HG03432 (cell line): ENCODE measurements at regions not wholly inside any gene's neighbourhood (a gene's known extent, or its start where the extent isn't known, plus 50 kb on each side); places are given as distances from the start of the nearest gene placed in this dataset.
"Not testable (repeated sequence)": the region's sequence is repeated elsewhere in the genome, so short reads cannot be mapped to it uniquely, and the experiment has no call there.

Source experiments
- ATAC-seq: cut with Tn5 transposase; IDR thresholded peaks from one replicate; pipeline ENCODE4 v1.9.1; 2021; ENCODE audit warnings: mild to moderate bottlenecking, moderate library complexity; ENCODE audit not compliant: unreplicated experiment

DNA sequence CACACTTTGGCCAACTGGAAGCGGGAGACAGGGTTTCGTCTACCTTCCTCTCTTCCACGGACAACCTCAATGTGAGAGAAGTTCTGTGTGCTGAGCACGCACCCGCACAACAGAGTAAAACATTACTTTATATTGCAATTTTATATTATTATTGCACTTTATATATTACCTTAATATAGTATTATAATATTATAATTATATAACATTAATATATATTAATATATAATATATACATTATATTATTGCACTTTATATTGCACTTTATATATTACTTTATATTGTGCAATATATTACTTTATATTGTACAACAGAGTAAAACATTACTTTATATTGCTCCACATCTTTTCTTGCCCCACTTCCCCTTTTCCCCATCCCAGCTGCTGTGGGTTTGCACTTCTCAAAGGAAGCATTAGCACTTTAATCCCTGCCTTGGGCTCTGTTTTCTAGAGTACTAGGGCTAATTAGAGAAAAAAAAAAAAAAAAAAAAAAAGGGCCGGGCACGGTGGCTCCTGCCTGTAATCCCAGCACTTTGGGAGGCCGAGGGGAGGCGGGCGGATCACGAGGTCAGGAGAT is 76.4 kb upstream of the SLC4A7 start:
- no peak for ATAC-seq

DNA sequence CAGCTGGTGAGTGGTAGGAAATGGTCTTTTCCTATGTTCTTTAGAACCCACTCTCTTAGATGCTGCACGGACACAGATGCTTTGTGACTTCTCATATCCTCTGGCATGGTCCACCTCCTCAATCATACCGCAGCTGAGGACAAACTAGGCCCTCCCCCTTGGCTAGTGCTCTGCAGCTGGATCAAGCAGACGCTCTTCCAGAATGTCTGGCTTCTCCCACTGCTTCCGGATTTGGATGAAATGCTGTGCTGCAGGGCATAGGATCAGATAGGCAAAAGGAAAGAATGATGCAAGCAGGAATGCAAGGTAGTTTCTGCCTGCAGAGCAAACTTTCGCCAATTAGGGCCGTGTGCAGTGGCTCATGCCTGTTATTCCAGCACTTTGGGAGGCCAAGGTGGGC is 75.7 kb upstream of the SLC4A7 start:
- no peak for ATAC-seq

DNA sequence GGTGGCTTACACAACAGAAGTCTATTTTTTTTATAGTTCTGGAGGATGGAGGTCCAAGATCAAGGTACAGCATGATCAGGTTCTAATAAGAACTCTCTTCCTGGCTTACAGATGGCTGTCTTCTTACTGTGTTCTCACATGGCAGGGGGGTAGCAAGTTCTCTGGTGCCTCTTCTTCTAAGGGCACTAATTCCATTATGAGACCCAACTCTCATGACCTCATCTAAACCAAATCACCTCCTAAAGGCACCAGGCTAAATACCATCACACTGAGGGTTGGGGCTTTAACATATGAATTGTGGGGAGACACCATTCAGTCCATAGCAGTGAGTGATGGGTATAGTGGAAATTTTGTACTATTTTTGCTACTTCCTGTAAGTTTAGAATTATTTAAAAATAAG is 75.2 kb upstream of the SLC4A7 start:
- ATAC-seq = no peak

DNA sequence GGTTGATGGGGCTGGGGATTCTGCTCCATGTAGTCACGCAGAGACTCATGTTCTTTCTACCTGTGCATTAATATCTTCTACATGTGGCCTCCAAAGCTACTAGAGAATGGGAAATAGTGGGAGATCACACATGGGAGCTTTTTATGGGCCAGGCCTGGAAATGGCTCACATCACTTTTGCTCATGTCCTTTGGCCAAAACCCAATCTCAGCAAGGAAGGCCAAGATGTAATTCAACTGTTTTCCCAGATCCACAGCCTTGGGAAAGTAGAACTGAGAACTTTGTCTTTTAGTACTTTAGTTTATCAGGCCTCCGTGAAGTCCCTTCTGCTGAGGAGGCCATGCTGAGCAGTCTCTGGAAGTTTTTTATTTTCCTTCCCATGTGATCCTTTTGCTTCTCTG is 73.2 kb upstream of the SLC4A7 start:
- no peak for ATAC-seq

DNA sequence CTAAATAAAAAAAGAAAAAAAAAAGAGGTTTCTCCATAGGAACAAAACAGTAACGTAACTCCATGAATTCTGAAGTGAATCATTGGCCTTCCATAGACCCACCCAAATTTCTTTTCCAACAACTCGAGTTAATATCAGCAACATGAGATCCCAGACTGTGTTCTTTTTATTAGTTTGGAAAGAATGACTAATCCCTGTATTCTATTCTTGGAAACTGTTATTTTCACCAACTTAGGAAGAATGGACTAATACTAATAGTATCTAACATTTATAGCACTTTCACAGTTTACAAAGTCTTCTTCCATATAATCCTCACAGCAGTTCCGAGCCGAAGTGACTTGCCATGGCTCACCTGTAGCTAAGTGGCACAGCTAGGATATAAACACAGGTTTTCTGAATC is 72.7 kb upstream of the SLC4A7 start:
- no peak for ATAC-seq

DNA sequence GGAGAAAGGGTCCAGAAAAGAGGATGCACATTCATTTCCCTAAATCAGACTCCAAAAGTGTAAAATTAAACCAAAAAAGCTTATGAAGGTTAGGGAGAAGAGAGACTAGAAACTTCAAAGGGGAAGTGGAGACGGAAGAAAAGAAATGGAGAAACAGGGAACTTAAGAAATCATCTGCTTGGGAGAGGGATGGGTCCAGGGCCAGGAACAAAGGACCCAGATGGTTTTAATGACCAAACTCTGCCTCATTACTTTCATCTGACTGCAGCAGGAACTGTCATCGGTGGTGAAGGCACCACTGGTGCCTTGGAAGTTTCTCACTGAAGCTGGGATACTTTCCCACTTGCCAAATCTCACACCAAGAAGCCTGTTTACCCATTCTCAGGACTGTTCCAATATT is 70.5 kb upstream of the SLC4A7 start:
- no peak for ATAC-seq

DNA sequence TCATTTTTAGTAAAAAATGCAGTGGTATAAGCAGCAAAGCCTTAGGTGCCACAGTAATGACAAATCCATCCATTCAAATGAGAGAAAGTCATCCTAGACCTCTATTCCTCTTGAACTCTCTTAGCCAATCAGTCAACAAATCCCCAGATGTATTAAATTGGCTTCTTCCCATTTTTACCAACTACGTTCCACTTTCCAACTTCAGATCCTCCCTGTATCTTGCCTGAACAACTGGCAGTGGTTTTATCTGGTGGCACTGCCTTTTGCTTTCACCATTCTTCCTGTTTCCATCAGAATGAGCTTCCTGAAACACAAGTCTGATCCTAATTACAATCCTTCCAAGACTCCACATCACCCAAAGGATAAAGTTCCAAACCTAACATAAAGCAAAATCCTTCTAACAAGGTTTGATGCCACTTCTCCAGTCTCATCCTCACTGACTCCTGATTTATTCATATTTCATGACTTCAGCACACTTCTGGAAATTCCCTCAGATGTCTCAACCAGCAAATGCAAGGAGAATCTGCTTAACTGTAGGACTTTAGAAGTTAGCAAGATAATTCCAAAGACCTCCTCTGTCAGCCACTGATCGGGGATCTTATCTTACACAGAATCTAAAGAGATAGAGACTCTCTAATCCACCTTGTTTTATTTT is 69.8 kb upstream of the SLC4A7 start:
- no peak for ATAC-seq

DNA sequence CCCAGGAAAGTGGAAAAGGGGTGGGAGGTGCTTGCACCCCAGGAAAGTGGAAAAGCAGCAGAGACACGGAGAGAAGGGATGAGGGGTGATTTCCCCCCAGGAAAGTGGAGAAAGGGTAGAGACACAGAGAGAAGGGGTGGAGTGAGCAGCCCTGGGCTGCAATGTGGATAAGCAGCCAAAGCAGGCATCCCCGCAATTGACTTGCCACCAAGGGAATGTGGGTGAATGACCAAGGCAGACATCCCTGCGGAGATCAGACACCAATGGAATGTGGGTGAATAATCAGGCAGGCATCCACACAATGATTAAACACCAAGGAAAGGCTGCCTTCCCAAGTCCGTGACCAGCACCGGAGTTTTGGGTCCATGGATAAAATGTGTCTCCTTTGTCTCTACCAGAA is 68.5 kb upstream of the SLC4A7 start:
- not testable (repeated sequence) for ATAC-seq

DNA sequence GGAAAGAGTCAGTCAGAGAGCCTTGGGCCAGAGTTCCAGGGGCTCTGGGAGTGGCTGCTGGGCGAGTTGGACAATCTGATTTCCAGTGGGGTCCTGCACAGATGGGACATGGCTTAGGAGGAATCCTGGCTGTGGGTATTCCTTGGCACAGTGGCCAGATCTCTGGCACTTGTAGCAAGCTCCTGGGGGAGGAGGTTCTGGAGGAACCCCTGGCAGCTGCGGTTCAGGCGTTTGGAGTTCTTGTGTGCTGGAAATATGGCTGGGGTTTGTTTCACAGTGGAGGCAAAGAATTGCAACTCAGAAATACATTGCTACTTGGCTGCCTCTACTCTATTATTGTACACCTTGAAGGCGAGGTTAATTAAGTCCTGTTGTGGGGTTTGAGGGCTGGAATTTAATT is 67.2 kb upstream of the SLC4A7 start:
- ATAC-seq = not testable (repeated sequence)

DNA sequence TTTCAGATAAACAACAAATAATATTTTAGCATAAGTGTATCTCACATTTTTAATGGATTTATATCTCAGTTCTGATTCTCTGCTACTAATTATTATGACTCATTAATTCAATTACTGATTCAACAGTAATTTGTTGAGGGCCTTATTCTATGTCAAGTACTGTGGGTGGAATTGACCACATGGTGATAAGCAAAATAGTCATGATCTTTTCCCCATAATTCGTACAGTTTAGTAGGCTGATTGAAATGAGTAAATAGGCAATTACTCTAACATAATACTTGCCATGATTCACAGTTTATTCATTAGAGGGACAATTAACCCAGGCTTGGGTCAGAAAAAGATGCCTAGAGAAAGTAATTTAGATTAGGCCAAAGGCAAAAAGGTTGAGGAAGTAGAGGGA is 60.9 kb upstream of the SLC4A7 start:
- ATAC-seq = no peak

DNA sequence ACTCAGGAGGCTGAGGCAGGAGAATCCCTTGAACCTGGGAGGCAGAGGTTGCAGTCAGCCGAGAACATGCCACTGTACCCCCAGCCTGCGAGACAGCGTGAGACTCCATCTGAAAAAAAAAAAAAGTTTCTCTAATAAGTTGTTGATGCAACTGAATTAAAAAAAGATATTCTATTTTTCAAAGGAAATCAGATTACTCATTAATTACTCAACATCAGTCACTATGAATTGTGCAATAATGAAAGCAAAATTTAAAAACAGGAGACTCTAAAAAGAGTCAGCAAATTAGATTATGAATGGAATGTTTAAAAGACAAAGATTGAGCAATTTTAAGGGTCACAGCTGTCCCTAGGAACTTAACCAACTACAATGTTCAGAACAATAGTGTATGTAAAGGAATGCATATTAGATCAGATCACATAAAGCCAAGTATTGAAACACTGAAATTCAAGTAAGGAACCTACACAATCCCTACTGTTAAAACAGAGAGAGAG is 60.2 kb upstream of the SLC4A7 start:
- ATAC-seq = no peak

DNA sequence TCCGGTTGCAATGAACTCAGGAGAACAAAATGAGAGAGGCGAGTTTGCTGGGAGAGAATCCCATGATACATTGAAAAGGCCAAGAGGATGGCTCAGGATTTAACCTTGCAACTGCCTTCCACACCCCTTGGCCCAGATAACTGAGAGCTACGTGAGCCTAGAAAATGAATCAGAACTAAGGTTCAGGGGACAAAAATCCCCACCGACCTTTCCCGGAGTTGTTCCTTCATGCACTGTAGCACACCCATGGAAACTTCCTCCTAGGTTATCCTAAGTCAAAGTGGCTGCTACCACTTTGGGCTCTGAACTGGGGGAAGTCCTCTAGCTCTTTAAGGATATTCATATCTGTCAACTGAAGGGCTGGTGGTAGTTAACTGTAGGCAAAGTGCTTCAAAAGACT is 58.3 kb upstream of the SLC4A7 start:
- ATAC-seq = no peak

DNA sequence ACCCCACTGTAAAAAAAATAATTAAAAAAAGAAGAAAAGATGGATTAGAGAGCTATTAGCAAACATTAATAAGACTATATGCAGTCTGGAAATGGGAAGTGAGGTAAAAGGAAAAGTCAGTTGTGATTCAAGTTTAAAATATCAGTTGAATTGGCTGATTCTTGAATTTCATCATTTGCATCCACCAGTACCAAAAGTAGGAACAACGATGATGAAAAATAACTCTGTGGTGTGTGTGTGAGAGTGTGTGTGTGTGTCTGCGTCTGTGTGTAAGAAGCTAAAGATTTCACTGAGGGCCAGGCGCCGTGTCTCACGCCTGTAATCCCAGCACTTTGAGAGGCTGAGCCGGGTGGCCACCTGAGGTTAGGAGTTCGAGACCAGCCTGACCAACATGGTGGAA is 56.0 kb upstream of the SLC4A7 start:
- ATAC-seq = no peak

DNA sequence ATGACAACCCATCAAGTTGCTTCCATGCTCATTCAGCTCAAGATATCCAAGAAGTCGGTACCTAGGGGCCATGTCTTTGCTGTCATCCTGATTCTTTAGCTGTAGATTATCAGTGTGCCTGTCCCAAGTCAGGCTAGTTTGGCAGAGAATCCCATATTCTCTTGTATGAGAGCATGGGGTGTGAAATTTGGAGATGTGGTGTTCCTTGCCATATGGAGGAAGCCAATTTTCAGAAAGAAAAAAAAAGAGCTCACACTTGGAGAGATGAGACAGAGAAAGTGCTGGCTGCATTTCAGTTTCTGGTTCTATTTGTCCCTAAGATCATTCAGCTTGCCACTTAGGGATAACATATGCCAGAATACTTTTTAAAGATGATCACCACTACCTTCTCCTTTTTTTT is 52.3 kb upstream of the SLC4A7 start:
- no peak for ATAC-seq

DNA sequence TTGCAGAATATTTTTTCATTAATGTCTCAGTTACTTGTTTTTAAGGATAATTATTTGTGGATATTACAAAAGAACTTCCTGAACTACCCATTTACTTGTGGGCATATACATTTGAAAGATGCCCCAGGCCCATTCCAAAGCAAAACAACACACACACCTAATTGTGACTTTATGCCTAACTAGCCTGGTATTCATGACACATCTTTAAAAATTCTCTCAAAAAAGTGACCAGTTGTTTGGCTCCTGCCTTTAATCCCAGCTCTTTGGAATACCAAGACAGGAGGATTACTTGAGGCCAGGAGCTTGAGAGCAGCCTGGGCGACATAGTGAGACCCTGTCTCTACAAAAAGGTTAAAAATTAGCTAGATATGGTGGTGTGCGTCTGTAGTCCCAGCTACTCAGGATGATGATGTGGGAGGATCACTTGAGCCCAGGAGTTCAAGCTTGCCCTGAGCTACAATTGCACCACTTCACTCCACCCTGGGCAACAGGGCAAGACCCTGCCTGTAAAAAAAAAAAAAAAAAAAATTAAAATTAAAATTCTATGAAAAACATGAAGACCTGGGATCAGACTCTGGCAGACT is 51.7 kb upstream of the SLC4A7 start:
- no peak for ATAC-seq

DNA sequence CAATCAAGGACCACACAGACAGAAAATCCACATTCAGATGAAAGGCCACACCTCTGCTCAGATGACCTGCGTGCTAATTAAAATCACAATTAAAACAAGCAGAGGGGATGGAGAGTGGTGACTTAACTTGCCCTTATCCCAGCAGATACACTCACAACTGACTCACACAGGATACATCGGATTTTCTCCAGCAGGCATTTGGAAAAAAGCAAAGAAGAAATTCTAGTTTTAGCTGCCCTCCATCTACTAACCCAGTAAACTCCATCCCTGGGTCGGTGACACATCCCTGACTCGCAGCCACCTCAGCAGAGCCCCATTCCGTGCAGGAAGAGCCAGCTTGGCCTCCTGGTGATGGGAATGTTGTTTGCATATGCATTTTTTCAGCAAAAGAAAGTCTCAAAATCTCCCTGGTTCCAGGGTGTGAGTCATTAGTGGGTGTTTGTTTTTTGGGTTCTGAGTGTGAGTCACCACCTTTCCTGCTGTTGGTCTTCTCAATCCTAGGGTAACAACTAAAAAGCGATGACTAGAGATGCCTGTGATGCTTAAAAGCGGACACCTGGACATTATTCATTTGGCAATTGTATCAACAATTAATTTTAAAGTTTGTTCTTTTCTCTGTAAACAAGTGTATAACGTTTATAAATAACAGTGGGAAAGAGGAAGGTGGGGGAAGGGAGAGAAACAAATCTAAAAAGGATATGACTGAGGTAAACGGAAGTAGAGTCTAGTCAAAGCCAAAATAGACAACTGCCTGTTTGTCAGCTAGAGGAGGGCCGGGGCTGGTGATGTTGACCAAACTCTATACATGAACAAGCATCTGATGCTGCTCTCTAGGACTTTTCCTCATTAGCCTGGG is 49.8 kb upstream of the SLC4A7 start:
- peak; percentile 83 for ATAC-seq
